ENCODE measurements at regions not wholly inside any gene's neighbourhood (a gene's known extent, or its start where the extent isn't known, plus 50 kb on each side); places are given as distances from the start of the nearest gene placed in this dataset.

- no TSS peak for BruUV-seq (replicated peaks)
- ChIA-PET CTCF (ENCODE audit: low intra/inter-chr PET ratio) (no interaction called here), POLR2A (no interaction called here)
- Histone ChIP-seq H3K9ac (ENCODE audit: insufficient read depth in 1 of 2, low read depth in 2 of 2, low read length in 2 of 2) (no peak overlapping the region), H2AFZ (ENCODE audit: low read depth, low read length) (no peak overlapping the region), H3K9me1 (ENCODE audit: control insufficient read depth, insufficient read depth, low read length) (no peaks in the 10 kb centered on the region), H3K79me2 (ENCODE audit: control insufficient read depth, insufficient read depth, low read length) (no peaks in the 10 kb centered on the region), H3K27me3 (ENCODE audit: control insufficient read depth in 2 of 2, insufficient read depth in 2 of 2, low read length in 2 of 2) (no peaks in the 10 kb centered on the region), H4K20me1 (replicated peaks; ENCODE audit: control insufficient read depth, insufficient read depth, low read length) (no peaks in the 10 kb centered on the region), H3K27ac (ENCODE audit: extremely low read depth, low read depth, low read length) (no peak overlapping the region), H3K9me3 (replicated peaks; ENCODE audit: control insufficient read depth, insufficient read depth, low read depth, low read length) (no peaks in the 10 kb centered on the region), H3K4me2 (ENCODE audit: insufficient read depth, low read length) (no peak overlapping the region), H3K4me3 (no peak overlapping the region), H3K36me3 (ENCODE audit: control insufficient read depth, insufficient read depth, low read length) (no peaks in the 10 kb centered on the region), H3K4me1 (replicated peaks in 1 of 2; ENCODE audit: control insufficient read depth in 2 of 2, insufficient read depth in 2 of 2, low read length in 2 of 2) (no peaks in the 10 kb centered on the region)
- 0% methylated on average over 5 of the region's 5 CpGs for WGBS (ENCODE audit: insufficient coverage, low coverage, missing lambda C conversion rate)
- in situ Hi-C loops (cut with MboI) = no loop called here
- no peak for FAIRE-seq
- no peak for TF ChIP-seq ETS1 (conservative IDR thresholded peaks at IDR 0.05; ENCODE audit: control insufficient read depth, low read depth, low read length)
- no peak for TF ChIP-seq NCOR1 (IDR thresholded peaks at IDR 0.05)
- no peak for TF ChIP-seq BHLHE40 (IDR thresholded peaks at IDR 0.05; ENCODE audit: low read length)
- no peak for TF ChIP-seq GABPA (tag; conservative IDR thresholded peaks at IDR 0.05; ENCODE audit: low read depth)
- TF ChIP-seq XRCC4 (IDR thresholded peaks at IDR 0.05; ENCODE audit: extremely low read depth, insufficient read depth, insufficient read length) = no peak
- no peak for TF ChIP-seq FOXK1 (CRISPR knock-in tag; IDR thresholded peaks at IDR 0.05; ENCODE audit: borderline replicate concordance)
- no peak for TF ChIP-seq HMGN3 (IDR thresholded peaks at IDR 0.05; ENCODE audit: borderline replicate concordance, extremely low read depth, insufficient read length, low read depth, low read length)
- DNase-seq (ENCODE audit: extremely low read depth in 1 of 4, low spot score in 3 of 4) = no peak
- intact Hi-C loops (cut with micrococcal nuclease) = no loop called here
- ATAC-seq = no peak
Measured at GRCh38 chr14:53630336-53630735, 326.3 kb downstream of the BMP4 start.
